ENCODE measurements at regions not wholly inside any gene's neighbourhood (a gene's known extent, or its start where the extent isn't known, plus 50 kb on each side); places are given as distances from the start of the nearest gene placed in this dataset.

DNA sequence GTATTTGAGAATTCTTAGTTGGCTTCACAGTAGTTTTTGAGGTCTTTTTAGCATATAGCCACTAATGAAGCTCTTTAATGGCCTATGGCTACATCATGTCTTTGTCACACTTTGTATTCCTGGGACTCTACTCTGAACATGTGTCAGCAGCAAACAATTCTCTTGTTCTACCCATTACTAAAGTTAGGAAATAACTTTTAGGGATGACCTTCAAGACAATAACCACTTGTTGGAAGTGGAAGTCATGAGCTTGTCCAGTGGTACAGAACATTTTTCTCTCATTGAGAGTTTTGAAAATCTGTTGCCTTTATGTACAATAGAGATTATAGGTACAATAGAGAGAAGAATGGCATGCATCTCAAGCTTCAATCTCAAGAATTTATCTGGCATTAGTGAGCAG is 571.6 kb upstream of the JAG1 start:
- Histone ChIP-seq H3K4me1 (no peaks in the 10 kb centered on the region), H3K27ac (no peak overlapping the region), H3K36me3 (no peaks in the 10 kb centered on the region), H3K9me3 (no peaks in the 10 kb centered on the region), H3K27me3 (no peaks in the 10 kb centered on the region), H3K4me3 (no peak overlapping the region)
- intact Hi-C loops (cut with DNase I) = no loop called here
- DNase-seq = no peak
- TF ChIP-seq EP300 (IDR thresholded peaks at IDR 0.05) (no peak), POLR2A (IDR thresholded peaks at IDR 0.05) (no peak), CTCF (IDR thresholded peaks at IDR 0.05) (no peak), POLR2AphosphoS5 (IDR thresholded peaks at IDR 0.05) (no peak)

GRCh38 chr20:11246251-11246775 is 572.5 kb upstream of the JAG1 start:
- TF ChIP-seq CTCF (IDR thresholded peaks at IDR 0.05) (no peak), POLR2A (IDR thresholded peaks at IDR 0.05) (no peak), EP300 (IDR thresholded peaks at IDR 0.05) (no peak), POLR2AphosphoS5 (IDR thresholded peaks at IDR 0.05) (no peak)
- intact Hi-C loops (cut with DNase I) = no loop called here
- DNase-seq = no peak
- H3K4me1 ChIP-seq = no peaks in the 10 kb centered on the region
- 61 to 75% methylated on average over 5 of the region's 5 CpGs for whole genome bisulfite sequencing, 2 donors
- H3K9me3 ChIP-seq = no peaks in the 10 kb centered on the region
- no peak overlapping the region for H3K27ac ChIP-seq
- no peaks in the 10 kb centered on the region for H3K27me3 ChIP-seq
- H3K4me3 ChIP-seq = no peak overlapping the region
- no peaks in the 10 kb centered on the region for H3K36me3 ChIP-seq

DNA sequence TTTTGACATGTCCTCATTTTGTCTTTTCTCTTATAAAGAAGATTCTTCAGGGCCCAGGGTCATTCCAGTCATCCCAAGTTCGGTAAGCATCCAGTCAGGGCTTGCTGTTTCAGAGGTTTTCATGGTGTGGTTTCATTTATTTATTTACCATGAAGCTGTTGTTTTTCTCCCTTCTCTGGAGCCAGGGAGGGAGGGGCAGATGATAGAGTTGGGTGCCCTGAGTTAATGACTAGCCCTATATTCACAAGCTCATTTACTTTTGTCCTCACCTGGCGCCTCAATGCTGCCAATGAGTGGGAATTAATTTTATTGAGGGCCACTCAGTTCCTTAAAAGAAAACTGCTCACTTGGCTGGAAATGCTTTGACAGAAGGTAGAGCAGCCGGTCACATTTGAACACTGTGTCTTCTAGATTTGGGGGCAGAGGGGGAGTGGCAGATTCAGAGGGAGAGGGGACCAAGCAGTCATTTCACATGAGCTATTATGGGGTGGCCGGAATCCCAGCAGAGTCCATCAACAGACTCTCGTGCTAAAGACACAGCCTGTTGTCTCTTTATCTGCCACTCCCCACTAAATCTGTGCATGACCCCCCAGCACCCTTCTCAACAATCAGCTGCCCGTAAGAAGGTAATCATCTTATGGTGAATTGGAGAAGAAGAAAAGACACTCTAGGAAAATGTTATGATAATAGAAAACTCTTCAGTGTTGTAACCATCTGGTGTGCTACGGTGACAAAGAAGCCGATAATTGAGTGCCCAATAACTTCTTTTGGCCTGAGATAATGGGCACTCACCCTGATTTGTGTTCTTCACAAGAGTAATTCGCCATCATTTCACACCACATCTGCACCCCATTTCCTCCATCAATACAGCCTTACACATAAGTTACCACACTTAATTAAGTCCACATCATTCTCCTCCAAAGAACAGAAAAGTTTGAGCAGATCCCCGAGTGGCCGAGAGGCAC is 573.5 kb upstream of the JAG1 start:
- TF ChIP-seq CTCF (IDR thresholded peaks at IDR 0.05) (no peak), POLR2A (IDR thresholded peaks at IDR 0.05) (no peak), EP300 (IDR thresholded peaks at IDR 0.05) (no peak), POLR2AphosphoS5 (IDR thresholded peaks at IDR 0.05) (no peak)
- 85 to 92% methylated on average over 11 of the region's 11 CpGs for WGBS, 2 donors
- H3K4me1 ChIP-seq = no peaks in the 10 kb centered on the region
- no peaks in the 10 kb centered on the region for H3K9me3 ChIP-seq
- no peaks in the 10 kb centered on the region for H3K27me3 ChIP-seq
- DNase-seq = no peak
- intact Hi-C loops (cut with DNase I) = no loop called here
- no peak overlapping the region for H3K4me3 ChIP-seq
- H3K27ac ChIP-seq = no peak overlapping the region
- H3K36me3 ChIP-seq = no peaks in the 10 kb centered on the region

- WGBS, 2 donors = 81 to 85% methylated on average over 3 of the region's 3 CpGs
- intact Hi-C loops (cut with DNase I) = no loop called here
- no peak for TF ChIP-seq POLR2A (IDR thresholded peaks at IDR 0.05)
- no peak for TF ChIP-seq CTCF (IDR thresholded peaks at IDR 0.05)
- TF ChIP-seq POLR2AphosphoS5 (IDR thresholded peaks at IDR 0.05) = no peak
- no peak for TF ChIP-seq EP300 (IDR thresholded peaks at IDR 0.05)
- no peaks in the 10 kb centered on the region for H3K4me1 ChIP-seq
- H3K36me3 ChIP-seq = no peaks in the 10 kb centered on the region
- DNase-seq = no peak
- no peak overlapping the region for H3K27ac ChIP-seq
- H3K4me3 ChIP-seq = no peak overlapping the region
- H3K27me3 ChIP-seq = no peaks in the 10 kb centered on the region
- no peaks in the 10 kb centered on the region for H3K9me3 ChIP-seq
These were observed 574.2 kb upstream of the JAG1 start for GRCh38 chr20:11248011-11248409.

Data from sigmoid colon (tissue), 6 donors.